Upper lobe of right lung (tissue), 1 donor: ENCODE measurements at regions not wholly inside any gene's neighbourhood (a gene's known extent, or its start where the extent isn't known, plus 50 kb on each side); places are given as distances from the start of the nearest gene placed in this dataset.

Experiments
- ATAC-seq: fragments of 200-7000 bp; cut with Tn5 transposase; one replicate; pipeline ENCODE4 v1.9.1; 2020; ENCODE audit warnings: mild to moderate bottlenecking, moderate library complexity
- DNase-seq: peaks from one replicate; pipeline ENCODE4 v3.0.0-alpha.2; 2020
- H3K27ac ChIP-seq: fragments of 200-600 bp; one replicate; pipeline ENCODE4 v1.8.0; 2022
- H3K27me3 ChIP-seq: fragments of 200-600 bp; one replicate; pipeline ENCODE4 v1.8.0; 2022; ENCODE audit warnings: mild to moderate bottlenecking
- H3K36me3 ChIP-seq: fragments of 200-600 bp; one replicate; pipeline ENCODE4 v1.8.0; 2022
- H3K4me1 ChIP-seq: fragments of 200-600 bp; one replicate; pipeline ENCODE4 v1.8.0; 2022
- H3K4me3 ChIP-seq: fragments of 200-600 bp; one replicate; pipeline ENCODE4 v1.8.0; 2022; ENCODE audit warnings: mild to moderate bottlenecking
- H3K9me3 ChIP-seq: fragments of 200-600 bp; one replicate; pipeline ENCODE4 v1.8.0; 2022
- CTCF ChIP-seq: fragments of 200-600 bp; IDR thresholded peaks from one replicate; pipeline ENCODE4 v1.8.0; 2022; ENCODE audit warnings: antibody characterized with exemption
- intact Hi-C: fragments of 100-400 bp; cut with DNase I; formaldehyde crosslinking; loops from one replicate; pipeline ENCODE4 v1.11.0; 2022
- donor health status: DM: no; HTN: yes; CAD: no; lungs with severe emphysema.

GRCh38 chr2:104412384-104412783, 441.5 kb upstream of the POU3F3 start:
- ATAC-seq (peak; percentile 69), DNase-seq (no peak)

DNA sequence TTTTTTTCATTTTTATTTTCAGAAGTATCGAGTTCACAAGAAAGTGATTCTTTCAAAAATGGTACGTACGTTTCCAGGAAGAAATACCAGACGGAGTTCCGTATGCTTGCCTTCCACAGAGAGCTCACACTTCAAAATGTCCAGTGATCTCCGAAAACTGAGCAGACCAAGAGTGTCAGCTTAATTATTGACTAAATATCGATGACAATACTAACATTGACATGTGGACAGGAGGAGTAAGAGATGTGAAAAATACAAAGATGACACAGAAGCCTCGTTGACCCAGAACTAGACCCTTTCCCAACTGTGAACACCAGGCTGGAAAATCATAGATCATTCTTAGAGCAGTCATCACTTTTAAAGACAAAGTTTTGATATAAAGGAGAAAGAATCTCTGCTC, 440.0 kb upstream of the POU3F3 start:
- H3K36me3 ChIP-seq, result no peaks in the 10 kb centered on the region
- no peak for ATAC-seq
- DNase-seq, result no peak
- no peaks in the 10 kb centered on the region for H3K4me1 ChIP-seq
- H3K9me3 ChIP-seq, result no peaks in the 10 kb centered on the region
- no peak overlapping the region for H3K4me3 ChIP-seq
- H3K27ac ChIP-seq, result no peak overlapping the region
- H3K27me3 ChIP-seq, result peaks cover 3% of the 10 kb centered on the region
- no peak for TF ChIP-seq CTCF
- intact Hi-C loops, result no loop called here

More at GRCh38 chr2:104412384-104412783, 441.5 kb upstream of the POU3F3 start:
- Histone ChIP-seq H3K4me1 (no peaks in the 10 kb centered on the region), H3K36me3 (no peaks in the 10 kb centered on the region), H3K27ac (no peak overlapping the region), H3K4me3 (no peak overlapping the region), H3K27me3 (peaks cover 3% of the 10 kb centered on the region), H3K9me3 (no peaks in the 10 kb centered on the region)
- intact Hi-C loops, result no loop called here
- TF ChIP-seq CTCF, result peak; percentile 62

GRCh38 chr2:104415284-104415683, 438.6 kb upstream of the POU3F3 start:
- ATAC-seq, result no peak
- no peak for DNase-seq
- Histone ChIP-seq H3K9me3 (no peaks in the 10 kb centered on the region), H3K27ac (no peak overlapping the region), H3K4me3 (no peak overlapping the region), H3K4me1 (no peaks in the 10 kb centered on the region), H3K27me3 (peaks cover 3% of the 10 kb centered on the region), H3K36me3 (no peaks in the 10 kb centered on the region)
- no peak for TF ChIP-seq CTCF
- intact Hi-C loops, result no loop called here

- Histone ChIP-seq H3K27me3 (peaks cover 3% of the 10 kb centered on the region), H3K27ac (no peak overlapping the region), H3K4me1 (no peaks in the 10 kb centered on the region), H3K9me3 (no peaks in the 10 kb centered on the region), H3K4me3 (no peak overlapping the region), H3K36me3 (no peaks in the 10 kb centered on the region)
- DNase-seq, result no peak
- ATAC-seq, result no peak
- intact Hi-C loops, result no loop called here
- TF ChIP-seq CTCF, result no peak
Observed at GRCh38 chr2:104416339-104417000, 437.4 kb upstream of the POU3F3 start.

GRCh38 chr2:104420420-104420819, 433.5 kb upstream of the POU3F3 start:
- no peak overlapping the region for H3K27ac ChIP-seq
- no peak overlapping the region for H3K4me3 ChIP-seq
- no peak for ATAC-seq
- TF ChIP-seq CTCF, result no peak
- DNase-seq, result no peak
- intact Hi-C loops, result no loop called here
- H3K27me3 ChIP-seq, result no peaks in the 10 kb centered on the region
- no peaks in the 10 kb centered on the region for H3K4me1 ChIP-seq
- no peaks in the 10 kb centered on the region for H3K36me3 ChIP-seq
- H3K9me3 ChIP-seq, result no peaks in the 10 kb centered on the region

DNA sequence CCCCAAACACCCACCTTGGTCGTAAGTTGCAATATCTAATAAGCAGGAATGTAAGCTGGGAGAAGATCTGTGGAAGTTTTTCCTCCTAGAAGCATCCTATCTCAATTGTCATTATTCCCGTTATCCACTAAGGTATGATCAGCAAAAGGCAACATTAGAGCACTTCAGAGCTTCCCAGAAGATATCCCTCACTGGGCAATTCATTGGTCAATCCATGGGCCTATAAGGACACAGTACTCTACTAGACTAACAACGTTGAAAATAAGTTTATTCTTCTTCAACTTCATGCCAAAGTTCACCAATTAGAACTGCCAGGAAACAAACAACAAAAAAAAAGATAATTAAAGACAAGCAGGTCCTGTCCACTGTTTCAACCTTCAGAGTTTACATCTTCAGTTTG, 433.0 kb upstream of the POU3F3 start:
- Histone ChIP-seq H3K9me3 (no peaks in the 10 kb centered on the region), H3K36me3 (no peaks in the 10 kb centered on the region), H3K27me3 (no peaks in the 10 kb centered on the region), H3K4me3 (no peak overlapping the region), H3K4me1 (no peaks in the 10 kb centered on the region), H3K27ac (no peak overlapping the region)
- DNase-seq (no peak), ATAC-seq (no peak)
- intact Hi-C loops, result no loop called here
- no peak for TF ChIP-seq CTCF
